ENCODE measurements at regions not wholly inside any gene's neighbourhood (a gene's known extent, or its start where the extent isn't known, plus 50 kb on each side); places are given as distances from the start of the nearest gene placed in this dataset.

DNA sequence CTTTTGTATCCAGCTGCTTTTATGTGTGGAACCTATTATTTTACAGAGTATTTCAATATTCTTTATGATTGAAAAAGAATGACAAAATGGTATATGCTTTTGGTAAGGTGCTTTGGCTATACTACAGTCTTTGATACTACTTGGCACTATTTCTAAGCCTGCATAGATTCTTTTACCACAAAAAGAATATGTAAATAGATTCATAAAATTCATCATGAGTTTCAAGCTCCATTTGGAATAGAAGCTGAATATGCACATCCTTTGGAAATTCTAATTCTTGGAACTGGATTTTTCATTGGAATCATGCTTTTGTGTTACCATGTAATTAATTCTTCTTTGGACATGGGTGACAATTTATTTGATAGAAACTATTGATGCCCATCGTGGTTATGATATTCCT is 60.2 kb upstream of the SYTL5 start:
- TF ChIP-seq, protein P1, sequence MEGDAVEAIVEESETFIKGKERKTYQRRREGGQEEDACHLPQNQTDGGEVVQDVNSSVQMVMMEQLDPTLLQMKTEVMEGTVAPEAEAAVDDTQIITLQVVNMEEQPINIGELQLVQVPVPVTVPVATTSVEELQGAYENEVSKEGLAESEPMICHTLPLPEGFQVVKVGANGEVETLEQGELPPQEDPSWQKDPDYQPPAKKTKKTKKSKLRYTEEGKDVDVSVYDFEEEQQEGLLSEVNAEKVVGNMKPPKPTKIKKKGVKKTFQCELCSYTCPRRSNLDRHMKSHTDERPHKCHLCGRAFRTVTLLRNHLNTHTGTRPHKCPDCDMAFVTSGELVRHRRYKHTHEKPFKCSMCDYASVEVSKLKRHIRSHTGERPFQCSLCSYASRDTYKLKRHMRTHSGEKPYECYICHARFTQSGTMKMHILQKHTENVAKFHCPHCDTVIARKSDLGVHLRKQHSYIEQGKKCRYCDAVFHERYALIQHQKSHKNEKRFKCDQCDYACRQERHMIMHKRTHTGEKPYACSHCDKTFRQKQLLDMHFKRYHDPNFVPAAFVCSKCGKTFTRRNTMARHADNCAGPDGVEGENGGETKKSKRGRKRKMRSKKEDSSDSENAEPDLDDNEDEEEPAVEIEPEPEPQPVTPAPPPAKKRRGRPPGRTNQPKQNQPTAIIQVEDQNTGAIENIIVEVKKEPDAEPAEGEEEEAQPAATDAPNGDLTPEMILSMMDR (conservative IDR thresholded peaks at IDR 0.05 in 1 of 2, IDR thresholded peaks at IDR 0.05 in 1 of 2; ENCODE audit: low read depth in 1 of 2, low read length in 2 of 2): no peak
- TF ChIP-seq EZH2 (IDR thresholded peaks at IDR 0.05; ENCODE audit: low read length, missing control alignments): no peak
